ENCODE measurements at regions not wholly inside any gene's neighbourhood (a gene's known extent, or its start where the extent isn't known, plus 50 kb on each side); places are given as distances from the start of the nearest gene placed in this dataset.

GRCh38 chr5:63894690-63895089, 67.6 kb downstream of the HTR1A start:
- Histone ChIP-seq H3K9ac (ENCODE audit: insufficient read length) (no peak overlapping the region), H3K9me3 (ENCODE audit: low read depth, low read length) (no peaks in the 10 kb centered on the region), H3K36me3 (ENCODE audit: insufficient read depth, low read length) (no peaks in the 10 kb centered on the region), H3K4me3 (no peak overlapping the region), H3K27ac (no peak overlapping the region)
- no peak for DNase-seq (ENCODE audit: low read depth, low spot score)
- no peak for TF ChIP-seq EZH2 (IDR thresholded peaks at IDR 0.05)
- TF ChIP-seq POLR2AphosphoS5 (IDR thresholded peaks at IDR 0.05; ENCODE audit: borderline replicate concordance, low read depth, low read length): no peak
- no peak for TF ChIP-seq FOXP2 (optimal IDR thresholded peaks at IDR 0.05; ENCODE audit: control extremely low read depth, extremely low read length, insufficient read depth)

- no peak for DNase-seq (ENCODE audit: low read depth, low spot score)
- TF ChIP-seq POLR2AphosphoS5 (IDR thresholded peaks at IDR 0.05; ENCODE audit: borderline replicate concordance, low read depth, low read length) (no peak), FOXP2 (optimal IDR thresholded peaks at IDR 0.05; ENCODE audit: control extremely low read depth, extremely low read length, insufficient read depth) (no peak), EZH2 (IDR thresholded peaks at IDR 0.05) (no peak)
- no peak overlapping the region for H3K27ac ChIP-seq
- H3K9me3 ChIP-seq (ENCODE audit: low read depth, low read length): no peaks in the 10 kb centered on the region
- H3K4me3 ChIP-seq: no peak overlapping the region
- no peak overlapping the region for H3K9ac ChIP-seq (ENCODE audit: insufficient read length)
- no peaks in the 10 kb centered on the region for H3K36me3 ChIP-seq (ENCODE audit: insufficient read depth, low read length)
Measured at GRCh38 chr5:63878788-63879187, 83.5 kb downstream of the HTR1A start.

- H3K36me3 ChIP-seq (ENCODE audit: insufficient read depth, low read length): no peaks in the 10 kb centered on the region
- DNase-seq (ENCODE audit: low read depth, low spot score): no peak
- no peaks in the 10 kb centered on the region for H3K9me3 ChIP-seq (ENCODE audit: low read depth, low read length)
- no peak for TF ChIP-seq EZH2 (IDR thresholded peaks at IDR 0.05)
- TF ChIP-seq POLR2AphosphoS5 (IDR thresholded peaks at IDR 0.05; ENCODE audit: borderline replicate concordance, low read depth, low read length): no peak
- no peak for TF ChIP-seq FOXP2 (optimal IDR thresholded peaks at IDR 0.05; ENCODE audit: control extremely low read depth, extremely low read length, insufficient read depth)
- H3K27ac ChIP-seq: no peak overlapping the region
- H3K9ac ChIP-seq (ENCODE audit: insufficient read length): no peak overlapping the region
- no peak overlapping the region for H3K4me3 ChIP-seq
Measured at GRCh38 chr5:63877961-63878360, 84.3 kb downstream of the HTR1A start.

GRCh38 chr5:63860379-63860778, 101.9 kb downstream of the HTR1A start:
- Histone ChIP-seq H3K4me3 (no peak overlapping the region), H3K9ac (ENCODE audit: insufficient read length) (no peak overlapping the region), H3K36me3 (ENCODE audit: insufficient read depth, low read length) (no peaks in the 10 kb centered on the region), H3K9me3 (ENCODE audit: low read depth, low read length) (peaks cover 5% of the 10 kb centered on the region; the same call in 1 of the 2 replicates), H3K27ac (no peak overlapping the region)
- no peak for TF ChIP-seq FOXP2 (optimal IDR thresholded peaks at IDR 0.05; ENCODE audit: control extremely low read depth, extremely low read length, insufficient read depth)
- TF ChIP-seq EZH2 (IDR thresholded peaks at IDR 0.05): no peak
- TF ChIP-seq POLR2AphosphoS5 (IDR thresholded peaks at IDR 0.05; ENCODE audit: borderline replicate concordance, low read depth, low read length): no peak
- DNase-seq (ENCODE audit: low read depth, low spot score): no peak

GRCh38 chr5:63854076-63854475, 108.2 kb downstream of the HTR1A start:
- H3K27ac ChIP-seq: no peak overlapping the region
- no peaks in the 10 kb centered on the region for H3K36me3 ChIP-seq (ENCODE audit: insufficient read depth, low read length)
- no peak for DNase-seq (ENCODE audit: low read depth, low spot score)
- H3K9me3 ChIP-seq (ENCODE audit: low read depth, low read length): no peaks in the 10 kb centered on the region
- H3K4me3 ChIP-seq: no peak overlapping the region
- no peak overlapping the region for H3K9ac ChIP-seq (ENCODE audit: insufficient read length)
- TF ChIP-seq EZH2 (IDR thresholded peaks at IDR 0.05) (no peak), POLR2AphosphoS5 (IDR thresholded peaks at IDR 0.05; ENCODE audit: borderline replicate concordance, low read depth, low read length) (no peak), FOXP2 (optimal IDR thresholded peaks at IDR 0.05; ENCODE audit: control extremely low read depth, extremely low read length, insufficient read depth) (no peak)

GRCh38 chr5:63843190-63843589, 119.1 kb downstream of the HTR1A start:
- Histone ChIP-seq H3K4me3 (no peak overlapping the region), H3K9ac (ENCODE audit: insufficient read length) (no peak overlapping the region), H3K27ac (no peak overlapping the region), H3K36me3 (ENCODE audit: insufficient read depth, low read length) (no peaks in the 10 kb centered on the region), H3K9me3 (ENCODE audit: low read depth, low read length) (no peaks in the 10 kb centered on the region)
- no peak for DNase-seq (ENCODE audit: low read depth, low spot score)
- TF ChIP-seq FOXP2 (optimal IDR thresholded peaks at IDR 0.05; ENCODE audit: control extremely low read depth, extremely low read length, insufficient read depth) (no peak), POLR2AphosphoS5 (IDR thresholded peaks at IDR 0.05; ENCODE audit: borderline replicate concordance, low read depth, low read length) (no peak), EZH2 (IDR thresholded peaks at IDR 0.05) (no peak)

- DNase-seq (ENCODE audit: low read depth, low spot score): no peak
- Histone ChIP-seq H3K36me3 (ENCODE audit: insufficient read depth, low read length) (no peaks in the 10 kb centered on the region), H3K9me3 (ENCODE audit: low read depth, low read length) (no peaks in the 10 kb centered on the region), H3K9ac (ENCODE audit: insufficient read length) (no peak overlapping the region), H3K4me3 (no peak overlapping the region), H3K27ac (no peak overlapping the region)
- TF ChIP-seq FOXP2 (optimal IDR thresholded peaks at IDR 0.05; ENCODE audit: control extremely low read depth, extremely low read length, insufficient read depth) (no peak), EZH2 (IDR thresholded peaks at IDR 0.05) (no peak), POLR2AphosphoS5 (IDR thresholded peaks at IDR 0.05; ENCODE audit: borderline replicate concordance, low read depth, low read length) (no peak)
Measured at GRCh38 chr5:63837437-63837836, 124.8 kb downstream of the HTR1A start.

- H3K9ac ChIP-seq (ENCODE audit: insufficient read length): no peak overlapping the region
- no peak for DNase-seq (ENCODE audit: low read depth, low spot score)
- H3K4me3 ChIP-seq: no peak overlapping the region
- TF ChIP-seq POLR2AphosphoS5 (IDR thresholded peaks at IDR 0.05; ENCODE audit: borderline replicate concordance, low read depth, low read length): no peak
- TF ChIP-seq EZH2 (IDR thresholded peaks at IDR 0.05): no peak
- TF ChIP-seq FOXP2 (optimal IDR thresholded peaks at IDR 0.05; ENCODE audit: control extremely low read depth, extremely low read length, insufficient read depth): no peak
- no peaks in the 10 kb centered on the region for H3K36me3 ChIP-seq (ENCODE audit: insufficient read depth, low read length)
- H3K27ac ChIP-seq: no peak overlapping the region
- H3K9me3 ChIP-seq (ENCODE audit: low read depth, low read length): no peaks in the 10 kb centered on the region
Measured at GRCh38 chr5:63831381-63831780, 130.9 kb downstream of the HTR1A start.

GRCh38 chr5:63825984-63826383, 136.3 kb downstream of the HTR1A start:
- TF ChIP-seq EZH2 (IDR thresholded peaks at IDR 0.05): no peak
- TF ChIP-seq POLR2AphosphoS5 (IDR thresholded peaks at IDR 0.05; ENCODE audit: borderline replicate concordance, low read depth, low read length): no peak
- TF ChIP-seq FOXP2 (optimal IDR thresholded peaks at IDR 0.05; ENCODE audit: control extremely low read depth, extremely low read length, insufficient read depth): no peak
- no peak for DNase-seq (ENCODE audit: low read depth, low spot score)
- Histone ChIP-seq H3K4me3 (no peak overlapping the region), H3K9ac (ENCODE audit: insufficient read length) (no peak overlapping the region), H3K27ac (no peak overlapping the region), H3K36me3 (ENCODE audit: insufficient read depth, low read length) (no peaks in the 10 kb centered on the region), H3K9me3 (ENCODE audit: low read depth, low read length) (no peaks in the 10 kb centered on the region)

All from SK-N-MC (cell line).